HUES48 (cell line): ENCODE measurements at regions not wholly inside any gene's neighbourhood (a gene's known extent, or its start where the extent isn't known, plus 50 kb on each side); places are given as distances from the start of the nearest gene placed in this dataset.
"Not testable (repeated sequence)": the region's sequence is repeated elsewhere in the genome, so short reads cannot be mapped to it uniquely, and the experiment has no call there.

Experiments
- H3K27ac ChIP-seq: one replicate; pipeline ENCODE4 v1.7.0; 2013; ENCODE audit warnings: low read depth, low read length, inconsistent platforms
- H3K27me3 ChIP-seq: 2 replicates; pipeline ENCODE4 v1.6.1; 2013; ENCODE audit warnings: mild to moderate bottlenecking, low read length; ENCODE audit not compliant: control insufficient read depth, insufficient read depth
- H3K36me3 ChIP-seq: 2 replicates; pipeline ENCODE4 v1.6.1; 2013; ENCODE audit warnings: low read length; ENCODE audit not compliant: control insufficient read depth, insufficient read depth
- H3K4me1 ChIP-seq: 2 replicates; pipeline ENCODE4 v1.6.1; 2013; ENCODE audit warnings: mild to moderate bottlenecking, low read length; ENCODE audit not compliant: control insufficient read depth, insufficient read depth
- H3K4me3 ChIP-seq: 2 replicates; pipeline ENCODE4 v1.5.1; 2013; ENCODE audit warnings: mild to moderate bottlenecking, low read depth, low read length
- H3K9ac ChIP-seq: 2 replicates; pipeline ENCODE4 v1.6.1; 2013; ENCODE audit warnings: mild to moderate bottlenecking, low read depth, low read length, moderate library complexity
- H3K9me3 ChIP-seq: 2 replicates; pipeline ENCODE4 v1.6.1; 2013; ENCODE audit warnings: low read length; ENCODE audit not compliant: control insufficient read depth, insufficient read depth

DNA sequence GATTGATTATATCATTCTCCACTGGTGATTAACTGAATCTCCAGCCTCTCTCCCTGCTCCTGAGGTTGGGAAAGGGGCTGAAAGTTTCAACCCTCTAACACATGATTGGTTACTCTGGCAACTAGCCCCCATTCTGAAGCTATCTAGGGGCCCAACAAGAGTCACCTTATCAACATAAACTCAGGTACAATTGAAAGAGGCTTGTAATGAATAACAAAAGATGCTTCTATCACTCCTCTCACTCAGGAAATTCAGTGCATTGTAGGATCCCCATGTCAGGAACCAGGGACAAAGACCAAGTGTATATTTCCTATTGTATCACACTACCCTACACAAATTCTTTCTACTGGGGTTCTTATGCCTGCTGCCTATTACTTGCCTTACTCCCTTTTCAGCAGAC is 123.9 kb upstream of the SLC13A1 start:
- Histone ChIP-seq H3K4me3 (peak overlapping the region; percentile 6; the same call in 1 of the 2 replicates), H3K36me3 (no peaks in the 10 kb centered on the region), H3K9me3 (peaks cover 13% of the 10 kb centered on the region), H3K27ac (no peak overlapping the region), H3K27me3 (no peaks in the 10 kb centered on the region), H3K9ac (no peak overlapping the region), H3K4me1 (peaks cover 4% of the 10 kb centered on the region)

DNA sequence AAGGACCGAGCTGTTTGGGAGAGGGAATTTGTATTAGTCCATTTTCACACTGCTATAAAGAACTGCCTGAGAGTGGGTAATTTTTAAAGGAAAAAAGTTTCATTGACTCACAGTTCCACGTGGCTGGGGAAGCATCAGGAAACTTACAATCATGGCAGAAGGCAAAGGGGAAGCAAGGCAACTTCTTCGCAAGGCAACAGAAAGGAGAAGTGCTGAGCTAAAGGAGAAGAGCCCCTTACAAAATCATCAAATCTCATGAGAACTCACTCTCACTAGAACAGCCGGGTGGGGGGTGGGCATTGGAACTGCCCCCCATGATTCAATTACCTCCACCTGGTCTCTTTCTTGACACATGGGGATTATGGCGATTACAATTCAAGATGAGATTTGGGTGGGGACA is 121.8 kb upstream of the SLC13A1 start:
- H3K9me3 ChIP-seq, result peaks cover 13% of the 10 kb centered on the region
- H3K4me1 ChIP-seq, H3K4me3 ChIP-seq, H3K36me3 ChIP-seq, H3K27ac ChIP-seq, H3K9ac ChIP-seq, H3K27me3 ChIP-seq: not testable (repeated sequence)

DNA sequence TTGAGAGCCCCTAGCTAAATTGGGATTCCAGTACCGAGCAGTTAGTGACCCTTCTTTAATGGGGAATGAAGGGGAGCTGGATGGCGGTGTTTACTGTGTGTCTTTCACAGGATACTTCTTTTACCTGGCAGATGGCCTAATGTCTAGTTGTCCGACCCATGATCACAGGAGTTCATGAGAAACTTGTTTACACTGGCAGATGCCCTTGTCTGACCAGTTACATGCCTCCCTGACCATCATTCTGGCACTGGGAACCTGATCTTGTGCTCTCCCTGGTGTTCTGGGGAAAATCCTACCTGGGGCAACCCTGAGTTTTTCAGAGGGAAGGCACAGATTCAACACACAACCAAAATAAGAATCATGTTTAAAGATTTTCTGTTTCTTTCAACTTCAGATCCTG is 120.1 kb upstream of the SLC13A1 start:
- H3K9me3 ChIP-seq, result peaks cover 13% of the 10 kb centered on the region
- no peaks in the 10 kb centered on the region for H3K36me3 ChIP-seq
- no peak overlapping the region for H3K9ac ChIP-seq
- H3K27me3 ChIP-seq, result no peaks in the 10 kb centered on the region
- no peak overlapping the region for H3K4me3 ChIP-seq
- H3K4me1 ChIP-seq, result peaks cover 8% of the 10 kb centered on the region
- H3K27ac ChIP-seq, result no peak overlapping the region

- Histone ChIP-seq H3K4me1 (0 out of 2 replicates have a peak, but pooled peaks cover 4% of the 10 kb centered on the region), H3K9me3 (no peaks in the 10 kb centered on the region), H3K9ac (no peak overlapping the region), H3K27me3 (no peaks in the 10 kb centered on the region), H3K4me3 (no peak overlapping the region), H3K36me3 (no peaks in the 10 kb centered on the region), H3K27ac (no peak overlapping the region)
Measured at GRCh38 chr7:123314886-123315285, 115.1 kb upstream of the SLC13A1 start.

DNA sequence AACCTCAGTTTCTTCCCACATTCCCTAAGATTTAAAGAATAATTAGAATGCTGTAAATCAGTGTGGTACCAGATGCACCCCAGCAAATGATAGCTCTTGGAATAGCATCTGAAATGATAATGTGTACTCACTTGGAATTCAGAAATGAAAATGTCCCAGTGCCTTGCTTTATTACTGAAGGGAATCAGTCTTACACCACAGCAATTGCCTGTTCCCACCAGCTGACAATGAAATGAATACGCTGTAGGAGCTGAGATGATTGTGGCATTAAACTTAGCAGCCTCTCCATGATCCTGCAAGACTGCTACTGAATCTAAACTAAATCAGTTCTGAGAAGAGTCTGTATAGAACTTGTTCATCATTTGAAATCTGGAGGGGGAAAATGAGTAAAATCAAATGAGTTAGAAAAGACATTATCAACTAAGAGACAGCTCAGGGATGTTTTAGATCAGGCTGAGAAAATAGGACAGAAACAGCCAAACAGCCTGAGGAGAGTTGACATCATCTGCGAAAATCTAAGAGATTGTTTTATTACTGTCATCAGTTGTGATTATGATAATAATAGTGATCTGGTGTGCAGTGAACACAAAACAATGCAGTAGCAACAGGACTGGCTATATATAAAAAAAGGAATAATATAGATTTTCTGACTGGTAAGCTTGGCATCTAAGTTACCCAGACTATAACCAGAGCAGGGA is 108.6 kb upstream of the SLC13A1 start:
- H3K27ac ChIP-seq, result no peak overlapping the region
- H3K36me3 ChIP-seq, result no peaks in the 10 kb centered on the region
- no peak overlapping the region for H3K4me3 ChIP-seq
- no peaks in the 10 kb centered on the region for H3K9me3 ChIP-seq
- no peaks in the 10 kb centered on the region for H3K27me3 ChIP-seq
- peaks cover 4% of the 10 kb centered on the region; the same call in 1 of the 2 replicates for H3K4me1 ChIP-seq
- no peak overlapping the region for H3K9ac ChIP-seq

- Histone ChIP-seq H3K9ac (no peak overlapping the region), H3K4me1 (peaks cover 4% of the 10 kb centered on the region; the same call in 1 of the 2 replicates), H3K4me3 (no peak overlapping the region), H3K9me3 (no peaks in the 10 kb centered on the region), H3K27ac (no peak overlapping the region), H3K27me3 (no peaks in the 10 kb centered on the region), H3K36me3 (no peaks in the 10 kb centered on the region)
Measured at GRCh38 chr7:123305840-123306375, 106.1 kb upstream of the SLC13A1 start.

GRCh38 chr7:123303926-123304325 is 104.2 kb upstream of the SLC13A1 start:
- H3K27ac ChIP-seq, result no peak overlapping the region
- no peaks in the 10 kb centered on the region for H3K27me3 ChIP-seq
- H3K36me3 ChIP-seq, result no peaks in the 10 kb centered on the region
- H3K4me3 ChIP-seq, result no peak overlapping the region
- no peak overlapping the region for H3K9ac ChIP-seq
- H3K4me1 ChIP-seq, result peaks cover 4% of the 10 kb centered on the region; the same call in 1 of the 2 replicates
- no peaks in the 10 kb centered on the region for H3K9me3 ChIP-seq

DNA sequence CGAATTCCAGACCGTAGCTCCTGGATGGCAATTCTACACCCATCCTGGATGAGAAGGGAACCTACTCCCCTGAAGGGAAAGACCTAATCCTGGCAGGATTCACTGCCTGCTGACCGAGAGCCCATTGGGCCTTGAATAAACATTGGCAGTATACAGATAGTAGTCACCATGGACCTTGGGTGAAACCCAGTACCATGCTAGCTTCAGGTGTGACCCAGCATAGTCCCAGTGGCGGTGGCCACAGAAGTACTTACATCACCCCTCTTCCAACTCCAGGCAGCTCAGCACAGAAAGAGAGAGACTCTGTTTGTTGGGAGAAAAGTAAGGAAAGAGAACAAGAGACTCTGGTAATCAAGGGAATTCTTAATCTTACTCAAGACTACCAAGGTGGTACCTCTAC is 97.2 kb upstream of the SLC13A1 start:
- no peak overlapping the region for H3K4me3 ChIP-seq
- H3K27ac ChIP-seq, result no peak overlapping the region
- H3K9me3 ChIP-seq, result no peaks in the 10 kb centered on the region
- H3K36me3 ChIP-seq, result no peaks in the 10 kb centered on the region
- H3K27me3 ChIP-seq, result no peaks in the 10 kb centered on the region
- H3K9ac ChIP-seq, result no peak overlapping the region
- H3K4me1 ChIP-seq, result peaks cover 9% of the 10 kb centered on the region; the same call in 1 of the 2 replicates

GRCh38 chr7:123293710-123294109 is 93.9 kb upstream of the SLC13A1 start:
- peaks cover 11% of the 10 kb centered on the region; the same call in 1 of the 2 replicates for H3K4me1 ChIP-seq
- no peaks in the 10 kb centered on the region for H3K27me3 ChIP-seq
- H3K9me3 ChIP-seq, result no peaks in the 10 kb centered on the region
- H3K4me3 ChIP-seq, result no peak overlapping the region
- H3K27ac ChIP-seq, result no peak overlapping the region
- H3K9ac ChIP-seq, result no peak overlapping the region
- no peaks in the 10 kb centered on the region for H3K36me3 ChIP-seq

DNA sequence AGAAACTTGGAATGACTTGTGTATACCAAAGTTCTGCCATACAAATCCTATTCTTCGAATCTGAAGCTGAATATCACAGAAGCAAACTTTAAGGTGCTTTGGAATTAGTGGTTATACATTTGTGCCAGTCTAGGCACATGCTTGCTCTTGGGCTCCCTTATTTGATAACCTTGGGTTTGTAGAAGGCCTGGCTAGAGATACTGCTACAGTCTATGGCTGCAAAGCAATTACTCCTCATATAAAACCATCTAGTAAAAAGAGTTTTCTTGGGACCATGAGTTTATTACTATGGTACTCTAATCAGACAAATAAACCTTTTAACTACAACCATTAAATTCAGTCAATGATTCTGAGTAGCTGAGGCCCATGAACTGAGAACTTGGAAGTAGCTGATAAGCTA is 92.5 kb upstream of the SLC13A1 start:
- Histone ChIP-seq H3K9me3 (no peaks in the 10 kb centered on the region), H3K4me1 (peaks cover 11% of the 10 kb centered on the region; the same call in 1 of the 2 replicates), H3K4me3 (no peak overlapping the region), H3K27ac (no peak overlapping the region), H3K27me3 (no peaks in the 10 kb centered on the region), H3K36me3 (no peaks in the 10 kb centered on the region), H3K9ac (no peak overlapping the region)

- Histone ChIP-seq H3K9ac (no peak overlapping the region), H3K9me3 (no peaks in the 10 kb centered on the region), H3K4me3 (no peak overlapping the region), H3K4me1 (peaks cover 22% of the 10 kb centered on the region), H3K27me3 (no peaks in the 10 kb centered on the region), H3K27ac (no peak overlapping the region), H3K36me3 (no peaks in the 10 kb centered on the region)
Measured at GRCh38 chr7:123289200-123289599, 89.4 kb upstream of the SLC13A1 start.
